GM18867 (cell line): ENCODE measurements at regions not wholly inside any gene's neighbourhood (a gene's known extent, or its start where the extent isn't known, plus 50 kb on each side); places are given as distances from the start of the nearest gene placed in this dataset.

ENCODE experiments used
- ATAC-seq: cut with Tn5 transposase; IDR thresholded peaks from one replicate; pipeline ENCODE4 v1.9.1; 2021; ENCODE audit warnings: mild to moderate bottlenecking, moderate library complexity; ENCODE audit not compliant: unreplicated experiment

DNA sequence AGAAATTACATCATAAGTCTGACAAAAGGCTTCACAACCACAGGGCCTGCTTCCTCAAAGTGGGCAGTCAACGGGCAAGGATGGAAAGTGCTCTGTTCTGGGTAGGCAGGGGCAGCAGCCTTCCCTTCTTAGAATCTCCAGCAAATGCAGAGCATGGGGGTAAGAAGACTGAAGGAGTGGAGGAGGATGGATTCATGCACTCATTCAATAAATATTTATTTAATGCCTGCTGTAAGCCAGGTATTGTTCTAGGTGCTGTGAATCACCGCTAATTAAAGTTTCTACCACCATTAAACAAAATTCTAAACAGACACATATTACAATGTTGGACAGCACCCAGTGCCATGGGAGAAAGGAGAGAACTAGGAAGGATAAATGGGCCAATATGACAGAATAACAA lies 195.6 kb downstream of the ELAVL2 start:
- no peak for ATAC-seq

DNA sequence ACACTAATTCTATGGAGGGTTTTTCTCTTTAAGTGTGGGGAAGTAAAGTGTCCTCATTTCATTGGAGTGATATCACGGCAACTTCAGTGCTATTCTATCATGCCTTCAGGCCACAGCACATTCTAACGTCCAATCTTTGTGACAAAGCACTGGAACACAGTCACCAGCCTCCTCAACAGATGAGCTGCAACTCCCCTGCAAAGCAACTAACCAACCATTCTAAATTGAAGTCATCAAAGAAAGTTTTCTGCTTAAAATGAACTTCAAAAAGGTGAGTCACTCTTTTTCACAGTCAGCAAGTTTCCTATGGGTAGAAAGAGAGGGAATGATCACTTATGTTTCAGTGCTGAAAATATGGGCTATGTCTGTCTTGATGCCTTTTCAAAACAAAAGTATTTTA lies 190.8 kb downstream of the ELAVL2 start:
- ATAC-seq, result no peak

- ATAC-seq, result no peak
These were observed 189.8 kb downstream of the ELAVL2 start for GRCh38 chr9:23636199-23636598.

DNA sequence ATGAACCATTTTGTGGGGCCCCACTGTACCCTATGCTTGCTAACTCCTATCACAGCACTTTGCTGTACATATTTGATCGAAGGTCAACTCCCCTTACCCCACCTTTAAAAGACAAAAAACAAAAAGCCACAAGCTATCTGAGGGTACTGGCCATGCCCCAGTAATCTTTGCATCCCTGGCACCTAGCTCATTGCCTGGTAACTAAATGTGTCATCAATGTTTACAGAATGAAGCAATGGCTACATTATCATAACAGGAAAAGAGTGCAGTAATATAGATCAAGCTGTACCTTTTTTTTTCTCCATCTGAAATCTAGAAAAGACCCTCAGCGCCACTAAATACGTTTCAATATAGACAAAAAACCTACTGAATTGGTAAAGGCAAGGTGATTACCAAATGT lies 188.0 kb downstream of the ELAVL2 start:
- ATAC-seq, result no peak

DNA sequence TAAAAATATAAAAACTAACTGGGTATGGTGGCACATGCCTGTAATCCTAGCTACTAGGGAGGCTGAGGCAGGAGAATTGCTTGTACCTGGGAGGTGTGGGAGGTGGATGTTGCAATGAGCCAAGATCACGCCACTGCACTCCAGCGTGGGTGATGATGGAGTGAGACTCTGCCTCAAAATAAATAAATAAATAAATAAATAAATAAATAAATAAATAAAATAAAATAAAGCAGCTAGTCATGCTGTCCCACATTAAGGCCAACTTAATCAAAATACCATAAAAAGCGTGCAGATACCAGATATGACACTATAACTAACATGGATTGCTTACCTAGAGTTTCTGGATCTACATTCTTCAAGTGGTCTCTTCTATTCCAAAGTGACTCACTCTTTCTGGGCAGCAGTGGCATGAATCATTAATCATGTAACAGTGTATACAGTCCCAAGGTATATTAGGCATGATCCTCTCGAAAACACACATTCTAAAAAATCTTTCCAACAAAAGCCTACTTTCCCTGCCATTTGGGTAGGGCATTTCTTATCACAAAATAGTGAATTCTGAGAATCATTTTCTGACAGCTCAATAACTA lies 187.1 kb downstream of the ELAVL2 start:
- no peak for ATAC-seq
